HepG2 (cell line): ENCODE measurements at regions not wholly inside any gene's neighbourhood (a gene's known extent, or its start where the extent isn't known, plus 50 kb on each side); places are given as distances from the start of the nearest gene placed in this dataset.

Source experiments
- ZFP37 ChIP-seq: sonication (generic); formaldehyde crosslinking; IDR thresholded peaks from 2 replicates; pipeline ENCODE4 v1.4.0; 2020; ENCODE audit warnings: missing genetic modification reagents, borderline replicate concordance
- ZNF24 ChIP-seq: fragments of 450-650 bp; IDR thresholded peaks from 2 replicates; pipeline ENCODE4 v1.6.1; 2017; ENCODE audit warnings: antibody characterized with exemption, mild to moderate bottlenecking

GRCh38 chr18:5075297-5075696, 121.8 kb downstream of the AKAIN1 start:
- TF ChIP-seq ZFP37 (CRISPR knock-in tag) (no peak), ZNF24 (no peak)
